Central memory CD8-positive, alpha-beta T cell (primary cell): ENCODE measurements at regions not wholly inside any gene's neighbourhood (a gene's known extent, or its start where the extent isn't known, plus 50 kb on each side); places are given as distances from the start of the nearest gene placed in this dataset.

ENCODE experiments used
- ATAC-seq: fragments of 150-1000 bp; cut with Tn5 transposase; replicated peaks from 2 replicates; pipeline ENCODE4 v1.10.0; 2022; ENCODE audit warnings: mild to moderate bottlenecking, moderate FRiP score, moderate number of reproducible peaks; ENCODE audit not compliant: poor library complexity, severe bottlenecking; ENCODE audit errors: extremely low read depth
- DNase-seq, 2 donors: peaks; one replicate each; pipeline ENCODE4 v3.0.0; 2021; ENCODE audit warnings: low spot score in 2 of 2
- H3K27ac Mint-ChIP-seq: one replicate; pipeline ENCODE4 v1.8.0; 2022; ENCODE audit warnings: low read depth, mild to moderate bottlenecking, moderate library complexity, mixed read lengths
- H3K27me3 Mint-ChIP-seq: one replicate; pipeline ENCODE4 v1.8.0; 2022; ENCODE audit warnings: mixed read lengths
- H3K36me3 Mint-ChIP-seq: one replicate; pipeline ENCODE4 v1.8.0; 2022; ENCODE audit warnings: mild to moderate bottlenecking, moderate library complexity, mixed read lengths; ENCODE audit not compliant: insufficient read depth
- H3K4me1 Mint-ChIP-seq: one replicate; pipeline ENCODE4 v1.8.0; 2022; ENCODE audit warnings: mixed read lengths
- H3K4me3 Mint-ChIP-seq: one replicate; pipeline ENCODE4 v1.8.0; 2022; ENCODE audit warnings: mild to moderate bottlenecking, moderate library complexity, mixed read lengths
- H3K9me3 Mint-ChIP-seq: one replicate; pipeline ENCODE4 v1.8.0; 2022; ENCODE audit warnings: mixed read lengths

DNA sequence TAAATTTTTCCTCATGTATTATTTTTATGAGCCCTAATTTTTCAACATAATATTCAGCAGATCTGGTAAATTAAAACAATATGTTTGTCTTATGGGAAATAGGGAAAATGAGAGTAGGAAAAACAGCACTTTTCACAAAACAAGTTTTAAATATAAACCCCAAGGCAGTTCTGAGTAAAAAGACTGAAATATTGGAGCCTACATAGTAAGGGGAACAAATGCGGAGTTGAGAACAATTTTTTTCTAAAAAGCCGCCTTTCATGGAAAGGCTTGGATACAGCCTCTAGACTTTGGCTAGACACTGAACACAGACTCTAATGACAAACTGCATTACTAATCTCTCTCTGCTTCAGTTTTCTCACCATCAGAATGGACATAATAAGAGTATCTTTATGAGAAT lies 174.1 kb downstream of the NOL4 start:
- no peaks in the 10 kb centered on the region for H3K4me1 Mint-ChIP-seq
- ATAC-seq (no peak), DNase-seq (no peak)
- no peaks in the 10 kb centered on the region for H3K27me3 Mint-ChIP-seq
- H3K27ac Mint-ChIP-seq = no peak overlapping the region
- H3K4me3 Mint-ChIP-seq = no peak overlapping the region
- peaks cover 22% of the 10 kb centered on the region for H3K9me3 Mint-ChIP-seq
- no peaks in the 10 kb centered on the region for H3K36me3 Mint-ChIP-seq

GRCh38 chr18:34049511-34049910 lies 175.2 kb downstream of the NOL4 start:
- no peaks in the 10 kb centered on the region for H3K27me3 Mint-ChIP-seq
- peaks cover 23% of the 10 kb centered on the region for H3K9me3 Mint-ChIP-seq
- no peak for ATAC-seq
- no peaks in the 10 kb centered on the region for H3K36me3 Mint-ChIP-seq
- H3K27ac Mint-ChIP-seq = no peak overlapping the region
- DNase-seq = no peak
- no peaks in the 10 kb centered on the region for H3K4me1 Mint-ChIP-seq
- H3K4me3 Mint-ChIP-seq = no peak overlapping the region

DNA sequence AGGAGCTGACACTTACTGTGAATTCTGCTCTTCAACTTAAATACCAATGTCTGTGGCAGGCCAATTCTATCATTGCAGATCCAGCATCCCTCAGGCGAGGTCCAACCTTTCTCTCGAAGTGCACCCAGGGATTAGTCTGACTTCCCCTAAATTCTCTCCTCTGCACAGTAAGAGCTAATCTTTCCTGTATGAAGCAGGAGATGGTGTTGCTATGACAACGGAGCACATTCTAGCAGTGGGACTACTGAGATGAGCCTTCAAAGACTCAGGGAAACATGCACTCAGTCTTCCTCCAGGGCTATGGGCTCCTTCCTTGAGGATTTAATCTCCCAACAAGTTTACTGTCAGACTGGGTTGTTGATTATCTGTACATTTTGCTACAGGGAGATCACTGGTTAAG lies 176.3 kb downstream of the NOL4 start:
- Mint-ChIP-seq H3K27me3 (no peaks in the 10 kb centered on the region), H3K27ac (no peak overlapping the region), H3K9me3 (peaks cover 23% of the 10 kb centered on the region), H3K36me3 (no peaks in the 10 kb centered on the region), H3K4me1 (no peaks in the 10 kb centered on the region), H3K4me3 (no peak overlapping the region)
- DNase-seq (no peak), ATAC-seq (no peak)

DNA sequence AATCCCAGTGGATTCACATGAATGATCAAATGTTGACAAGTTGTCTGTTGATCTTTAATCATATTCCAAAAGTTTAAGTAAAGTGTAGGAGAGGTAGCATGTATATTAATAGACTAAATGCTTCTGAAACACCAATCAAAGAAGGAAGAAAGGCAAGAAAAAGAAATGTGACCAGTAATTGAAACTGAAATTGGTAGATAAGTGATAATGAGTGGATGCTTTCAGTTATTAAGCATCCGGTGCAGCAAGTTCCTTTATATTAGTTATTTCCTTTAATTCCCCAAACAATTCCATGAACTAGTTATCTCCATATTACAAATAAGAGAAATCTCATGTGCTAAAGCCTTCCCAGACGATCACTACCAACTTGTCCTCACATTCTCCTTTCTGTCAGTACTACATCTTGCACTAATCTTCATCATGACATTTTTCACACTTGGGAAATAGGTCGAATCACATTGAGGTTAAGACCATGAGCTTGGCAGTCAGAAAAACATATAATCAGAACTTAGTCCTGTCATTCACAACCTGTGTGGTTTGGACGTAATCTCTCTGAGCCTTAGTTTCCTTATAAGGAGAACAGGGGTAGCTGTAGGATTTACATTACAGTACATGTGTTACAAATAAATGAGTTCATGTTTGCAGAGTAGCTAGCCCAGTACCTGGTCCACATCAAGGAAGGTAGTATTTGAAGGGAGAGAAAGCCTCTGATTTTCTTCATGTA lies 182.1 kb downstream of the NOL4 start:
- H3K9me3 Mint-ChIP-seq = peaks cover 5% of the 10 kb centered on the region
- no peaks in the 10 kb centered on the region for H3K27me3 Mint-ChIP-seq
- no peaks in the 10 kb centered on the region for H3K4me1 Mint-ChIP-seq
- no peak overlapping the region for H3K4me3 Mint-ChIP-seq
- no peak overlapping the region for H3K27ac Mint-ChIP-seq
- H3K36me3 Mint-ChIP-seq = no peaks in the 10 kb centered on the region
- DNase-seq = no peak
- no peak for ATAC-seq

GRCh38 chr18:34039611-34040010 lies 185.1 kb downstream of the NOL4 start:
- no peak for ATAC-seq
- DNase-seq = no peak
- no peaks in the 10 kb centered on the region for H3K27me3 Mint-ChIP-seq
- no peaks in the 10 kb centered on the region for H3K4me1 Mint-ChIP-seq
- no peak overlapping the region for H3K4me3 Mint-ChIP-seq
- no peaks in the 10 kb centered on the region for H3K36me3 Mint-ChIP-seq
- H3K9me3 Mint-ChIP-seq = no peaks in the 10 kb centered on the region
- H3K27ac Mint-ChIP-seq = no peak overlapping the region

DNA sequence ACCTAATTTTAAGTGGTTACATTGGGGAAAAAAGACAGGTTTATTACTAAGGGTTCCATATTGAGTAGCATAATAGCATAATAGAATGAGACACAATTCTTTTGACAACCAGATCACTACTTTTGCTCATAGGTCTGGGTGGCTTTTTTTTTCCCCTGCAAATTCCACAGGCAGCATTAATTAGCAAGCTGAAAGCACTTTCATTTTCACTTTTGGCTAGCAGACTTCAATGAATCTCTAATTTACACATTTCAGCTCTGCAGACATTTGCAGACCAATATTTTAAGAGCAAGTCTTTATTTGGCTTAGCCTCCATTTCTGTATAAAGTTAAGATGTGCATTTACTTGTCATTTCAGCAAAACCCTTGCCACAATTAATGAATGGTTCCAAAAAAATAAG lies 185.5 kb downstream of the NOL4 start:
- no peaks in the 10 kb centered on the region for H3K36me3 Mint-ChIP-seq
- ATAC-seq = no peak
- H3K9me3 Mint-ChIP-seq = peaks cover under 1% of the 10 kb centered on the region
- H3K27me3 Mint-ChIP-seq = no peaks in the 10 kb centered on the region
- H3K4me3 Mint-ChIP-seq = no peak overlapping the region
- DNase-seq = no peak
- H3K4me1 Mint-ChIP-seq = no peaks in the 10 kb centered on the region
- no peak overlapping the region for H3K27ac Mint-ChIP-seq

DNA sequence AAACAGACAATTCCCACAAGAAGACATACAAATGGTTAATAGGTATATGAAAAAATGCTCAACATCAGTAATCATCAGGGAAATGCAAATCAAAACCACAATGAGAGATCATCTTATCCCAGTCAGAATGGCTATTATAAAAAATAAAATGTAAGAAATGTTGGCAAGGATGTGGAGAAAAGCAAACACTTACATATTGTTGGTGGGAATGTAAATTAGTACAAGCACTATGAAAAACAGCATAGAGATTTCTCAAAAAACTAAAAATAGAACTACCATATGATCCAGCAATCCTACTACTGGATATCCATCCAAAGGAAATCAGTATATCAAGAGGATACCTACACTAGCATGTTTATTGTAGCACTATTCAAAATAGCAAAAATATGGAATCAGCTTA lies 186.6 kb downstream of the NOL4 start:
- no peak for ATAC-seq
- Mint-ChIP-seq H3K9me3 (peaks cover 10% of the 10 kb centered on the region), H3K27ac (no peak overlapping the region), H3K27me3 (no peaks in the 10 kb centered on the region), H3K4me3 (no peak overlapping the region), H3K4me1 (no peaks in the 10 kb centered on the region), H3K36me3 (no peaks in the 10 kb centered on the region)
- DNase-seq = no peak

DNA sequence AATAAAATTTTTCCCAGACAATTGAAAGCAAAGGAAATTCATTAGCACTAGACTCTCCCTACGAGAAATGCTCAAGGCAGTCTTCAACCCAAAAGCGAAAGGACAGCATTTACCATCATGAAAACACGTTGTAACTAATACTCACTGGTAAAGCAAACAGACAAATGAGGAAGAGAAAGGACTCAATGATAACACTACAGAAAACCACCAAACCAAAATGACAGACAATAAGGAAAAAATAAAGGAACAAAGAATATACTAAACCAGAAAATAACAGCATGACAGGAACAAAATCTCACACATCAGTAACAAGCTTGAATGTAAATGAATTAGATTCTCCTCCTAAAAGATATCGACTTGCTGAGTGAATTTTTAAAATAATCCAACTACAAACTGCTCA lies 190.7 kb downstream of the NOL4 start:
- no peaks in the 10 kb centered on the region for H3K27me3 Mint-ChIP-seq
- H3K4me1 Mint-ChIP-seq = no peaks in the 10 kb centered on the region
- peaks cover 23% of the 10 kb centered on the region for H3K9me3 Mint-ChIP-seq
- no peak overlapping the region for H3K27ac Mint-ChIP-seq
- no peaks in the 10 kb centered on the region for H3K36me3 Mint-ChIP-seq
- DNase-seq (no peak), ATAC-seq (no peak)
- H3K4me3 Mint-ChIP-seq = no peak overlapping the region

DNA sequence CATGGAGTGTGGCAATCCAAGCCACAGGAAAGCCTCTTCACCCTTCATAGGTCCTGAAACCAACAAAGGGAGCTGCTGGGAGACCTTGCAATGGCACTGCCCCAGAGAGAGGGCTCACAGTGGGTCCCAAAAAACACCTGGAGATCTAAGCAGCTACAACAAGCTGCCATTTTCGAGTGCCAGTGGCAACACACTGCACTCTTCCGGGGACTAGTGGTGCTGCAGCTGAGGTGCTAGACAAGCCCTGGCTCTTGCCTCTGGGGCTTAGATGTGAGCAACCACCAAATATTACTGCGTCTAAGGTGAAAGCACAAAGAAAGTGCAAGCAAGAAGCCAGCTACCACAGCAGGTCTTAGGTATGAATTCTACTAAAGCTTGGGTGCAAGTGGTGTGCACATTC lies 192.9 kb downstream of the NOL4 start:
- Mint-ChIP-seq H3K4me1 (no peaks in the 10 kb centered on the region), H3K9me3 (peaks cover 28% of the 10 kb centered on the region), H3K4me3 (no peak overlapping the region), H3K36me3 (no peaks in the 10 kb centered on the region), H3K27me3 (no peaks in the 10 kb centered on the region), H3K27ac (no peak overlapping the region)
- DNase-seq (no peak), ATAC-seq (no peak)

DNA sequence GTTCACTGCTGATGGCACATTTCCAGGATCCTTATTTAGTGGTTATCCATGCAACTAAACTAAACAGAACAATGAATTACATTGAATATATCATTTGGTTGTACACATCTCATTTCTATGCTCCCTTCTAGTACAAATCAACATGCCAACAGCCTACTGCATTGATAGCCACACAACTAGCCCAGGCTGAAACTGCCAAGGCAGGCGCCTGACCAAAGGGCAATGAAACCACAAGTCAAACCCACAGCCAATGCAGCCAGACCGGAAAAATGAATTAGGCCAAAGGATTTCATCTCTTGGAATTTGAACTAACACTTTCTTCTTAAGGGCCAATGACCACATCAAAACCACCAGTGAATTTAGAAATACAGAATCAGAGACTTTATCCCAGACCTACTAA lies 196.4 kb downstream of the NOL4 start:
- Mint-ChIP-seq H3K36me3 (no peaks in the 10 kb centered on the region), H3K27ac (no peak overlapping the region), H3K4me1 (no peaks in the 10 kb centered on the region), H3K4me3 (no peak overlapping the region), H3K27me3 (no peaks in the 10 kb centered on the region), H3K9me3 (peaks cover 19% of the 10 kb centered on the region)
- ATAC-seq (no peak), DNase-seq (no peak)

GRCh38 chr18:34025191-34025801 lies 199.4 kb downstream of the NOL4 start:
- Mint-ChIP-seq H3K4me1 (no peaks in the 10 kb centered on the region), H3K27ac (no peak overlapping the region), H3K4me3 (no peak overlapping the region), H3K36me3 (no peaks in the 10 kb centered on the region), H3K9me3 (peaks cover 14% of the 10 kb centered on the region), H3K27me3 (no peaks in the 10 kb centered on the region)
- DNase-seq (no peak), ATAC-seq (no peak)

- H3K27me3 Mint-ChIP-seq = no peaks in the 10 kb centered on the region
- no peak for DNase-seq
- peaks cover 14% of the 10 kb centered on the region for H3K9me3 Mint-ChIP-seq
- no peaks in the 10 kb centered on the region for H3K4me1 Mint-ChIP-seq
- H3K27ac Mint-ChIP-seq = no peak overlapping the region
- H3K36me3 Mint-ChIP-seq = no peaks in the 10 kb centered on the region
- no peak for ATAC-seq
- no peak overlapping the region for H3K4me3 Mint-ChIP-seq
Observed at GRCh38 chr18:34023471-34023870, 201.2 kb downstream of the NOL4 start.

DNA sequence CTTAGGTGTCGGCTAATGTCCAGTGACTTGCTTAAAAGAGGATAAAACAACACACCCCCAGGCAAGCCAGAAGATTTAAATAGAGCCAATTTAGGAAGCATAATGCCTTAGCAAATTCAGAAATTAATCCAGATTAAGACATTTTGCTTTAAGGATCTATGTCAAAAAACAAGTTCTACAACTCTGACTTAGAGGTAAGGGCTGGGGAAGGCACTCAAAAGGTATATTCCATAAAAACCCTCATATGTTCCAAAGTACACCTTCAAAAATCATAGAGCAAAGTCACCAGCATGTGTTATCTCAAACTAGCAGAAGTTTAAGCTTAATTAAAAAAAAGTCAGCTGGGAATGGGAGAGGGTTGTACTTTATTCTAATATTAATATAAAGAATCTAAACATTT lies 206.4 kb downstream of the NOL4 start:
- Mint-ChIP-seq H3K27ac (no peak overlapping the region), H3K4me3 (no peak overlapping the region), H3K9me3 (peaks cover 11% of the 10 kb centered on the region), H3K27me3 (no peaks in the 10 kb centered on the region), H3K4me1 (no peaks in the 10 kb centered on the region), H3K36me3 (no peaks in the 10 kb centered on the region)
- DNase-seq (no peak), ATAC-seq (no peak)
